ENCODE measurements at regions not wholly inside any gene's neighbourhood (a gene's known extent, or its start where the extent isn't known, plus 50 kb on each side); places are given as distances from the start of the nearest gene placed in this dataset.
A peak's percentile ranks its signal among the peaks of the same experiment; 100 is the strongest.
"Not testable (repeated sequence)": the region's sequence is repeated elsewhere in the genome, so short reads cannot be mapped to it uniquely, and the experiment has no call there.

DNA sequence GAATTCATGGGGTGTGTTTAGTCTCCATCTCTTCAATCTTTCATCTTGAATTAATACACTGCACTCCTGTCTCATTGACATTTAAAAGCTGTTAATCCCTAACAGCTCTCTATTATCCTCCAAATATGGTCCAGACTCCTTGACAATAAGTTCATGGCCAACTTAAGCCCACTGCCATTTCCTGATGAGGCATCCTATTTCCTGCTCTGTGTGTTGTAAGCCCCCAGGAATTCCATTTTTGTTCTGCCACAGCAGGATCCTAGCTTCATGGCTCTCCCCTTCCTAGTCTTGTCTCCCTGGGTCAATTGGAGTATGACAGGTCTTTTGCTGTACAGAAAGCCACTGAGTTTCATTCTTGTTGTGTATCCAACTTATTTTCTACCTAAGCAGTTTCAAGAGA is 218.8 kb downstream of the OTUD1 start:
- ATAC-seq = no peak

DNA sequence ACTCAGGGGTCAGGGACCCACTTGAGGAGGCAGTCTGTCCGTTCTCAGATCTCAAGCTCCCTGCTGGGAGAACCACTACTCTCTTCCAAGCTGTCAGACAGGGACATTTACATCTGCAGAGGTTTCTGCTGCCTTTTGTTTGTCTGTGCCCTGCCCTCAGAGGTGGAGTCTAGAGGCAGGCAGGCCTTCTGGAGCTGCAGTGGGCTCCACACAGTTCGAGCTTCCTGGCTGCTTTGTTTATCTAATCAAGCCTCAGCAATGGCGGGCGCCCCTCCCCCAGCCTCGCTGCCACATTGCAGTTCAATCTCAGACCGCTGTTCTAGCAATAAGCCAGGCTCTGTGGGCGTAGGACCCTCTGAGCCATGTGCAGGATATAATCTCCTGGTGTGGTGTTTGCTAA is 233.0 kb downstream of the OTUD1 start:
- not testable (repeated sequence) for ATAC-seq

DNA sequence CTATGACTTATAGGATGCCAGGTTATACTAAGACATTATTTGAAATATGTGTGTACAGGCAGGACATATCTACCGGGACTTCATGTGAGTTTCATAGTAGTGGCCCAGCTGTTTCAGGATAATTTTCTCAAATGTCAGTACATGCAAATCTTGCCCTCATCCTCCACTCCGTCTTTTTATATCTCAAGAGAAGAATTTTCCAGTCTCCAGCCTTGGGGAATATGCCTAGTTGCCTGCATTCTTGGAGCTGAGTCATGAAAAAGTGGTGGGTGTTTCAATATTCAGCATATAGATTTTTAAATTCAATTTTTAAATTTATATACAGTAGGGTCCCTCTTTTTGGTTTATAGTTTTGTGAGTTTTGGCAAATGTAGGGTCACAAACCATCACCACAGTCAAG is 236.7 kb downstream of the OTUD1 start:
- ATAC-seq = no peak

DNA sequence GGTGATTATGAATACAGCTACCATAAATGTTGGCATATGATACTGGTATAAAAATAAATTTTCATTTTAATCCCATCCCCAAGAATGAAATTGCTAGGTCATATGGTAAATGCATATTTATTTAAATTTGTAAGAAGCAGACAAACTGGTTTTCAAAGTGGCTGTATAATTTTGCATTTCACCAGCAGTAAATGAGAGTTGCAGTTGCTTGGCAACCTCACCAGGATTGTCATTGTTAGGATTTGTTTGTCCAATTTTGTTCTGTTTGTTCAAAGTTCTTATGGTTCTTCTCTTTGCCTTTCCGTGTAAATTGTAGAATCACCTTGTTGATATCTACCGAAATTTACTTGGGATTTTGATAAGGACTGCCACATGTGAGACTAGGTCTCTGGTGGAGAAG is 237.4 kb downstream of the OTUD1 start:
- no peak for ATAC-seq

DNA sequence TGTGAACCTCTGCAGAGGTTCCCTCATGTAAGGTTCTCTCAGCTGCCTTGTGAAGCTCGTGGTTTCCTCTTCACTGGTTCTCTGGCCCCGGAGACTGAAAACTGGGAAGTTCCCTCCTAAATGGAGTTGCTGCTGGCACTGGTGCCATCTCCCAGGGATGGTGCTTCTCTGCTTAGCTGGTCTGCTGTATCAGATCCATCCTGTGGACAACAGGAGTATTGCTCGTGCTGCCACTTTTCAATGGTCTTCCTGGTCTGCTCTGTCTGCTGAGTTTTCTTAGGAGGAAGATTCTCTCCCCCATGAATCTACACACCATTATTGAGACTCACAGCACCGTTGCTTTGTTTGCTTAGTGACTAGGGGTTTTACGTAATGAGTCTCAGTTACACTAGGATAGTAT is 247.8 kb downstream of the OTUD1 start:
- ATAC-seq = no peak

DNA sequence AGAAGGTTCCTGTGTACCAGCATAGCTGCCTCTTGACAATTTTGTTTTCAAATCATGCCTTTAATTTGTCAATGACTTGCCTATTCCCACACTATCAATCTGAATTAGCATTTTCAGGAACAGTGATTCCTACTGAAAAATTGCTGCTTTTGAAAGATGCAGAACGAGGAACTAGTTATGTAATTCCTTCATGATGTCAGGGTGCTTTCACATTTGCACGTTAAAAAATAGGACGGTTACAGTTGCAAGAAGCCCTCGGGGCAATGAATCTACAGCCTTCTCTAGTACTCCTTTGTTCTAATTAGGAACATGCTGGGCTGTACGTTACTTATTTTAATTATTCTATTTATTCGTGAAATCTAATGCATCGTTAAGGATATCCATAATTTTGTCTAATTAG is 253.9 kb downstream of the OTUD1 start:
- no peak for ATAC-seq

DNA sequence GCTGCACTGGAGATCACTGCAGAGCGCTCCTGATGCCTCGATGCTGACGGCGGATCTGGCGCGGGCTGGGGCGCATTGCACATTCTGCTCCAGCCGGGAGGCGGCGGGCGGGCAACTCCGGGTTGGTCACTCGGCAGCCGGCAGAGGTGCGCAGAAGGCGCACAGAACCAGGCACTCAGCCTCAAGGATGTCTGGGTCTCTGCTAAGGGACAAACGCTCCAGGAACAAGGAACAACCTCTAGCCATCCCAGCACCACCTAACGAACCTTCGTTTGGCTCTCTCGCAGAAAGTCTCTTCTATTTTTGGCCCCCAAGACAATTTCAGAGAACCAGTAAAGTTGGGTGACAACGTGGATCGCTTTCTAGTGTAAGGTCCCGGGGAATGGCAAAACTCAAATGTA is 254.6 kb downstream of the OTUD1 start:
- no peak for ATAC-seq

DNA sequence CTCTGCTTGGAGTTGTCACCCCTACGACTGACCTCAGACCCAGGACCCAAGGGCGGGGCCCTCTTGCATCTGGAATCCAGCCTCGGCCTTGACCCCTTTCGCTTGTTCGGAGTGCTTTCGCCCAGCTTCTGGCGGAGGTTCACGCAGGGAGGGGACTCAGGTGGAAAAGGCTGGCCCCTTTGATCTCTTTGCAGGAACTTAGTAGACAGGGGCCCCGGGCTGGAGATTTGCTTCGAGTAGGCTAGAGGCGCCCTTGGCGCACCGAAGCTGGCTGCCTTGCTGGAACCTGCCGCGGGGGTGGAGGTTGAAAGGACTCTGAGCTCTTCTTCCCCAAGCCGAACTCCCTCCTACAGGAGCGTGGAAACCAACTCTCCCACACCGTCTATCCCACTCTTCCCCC is 255.1 kb downstream of the OTUD1 start:
- ATAC-seq = no peak

DNA sequence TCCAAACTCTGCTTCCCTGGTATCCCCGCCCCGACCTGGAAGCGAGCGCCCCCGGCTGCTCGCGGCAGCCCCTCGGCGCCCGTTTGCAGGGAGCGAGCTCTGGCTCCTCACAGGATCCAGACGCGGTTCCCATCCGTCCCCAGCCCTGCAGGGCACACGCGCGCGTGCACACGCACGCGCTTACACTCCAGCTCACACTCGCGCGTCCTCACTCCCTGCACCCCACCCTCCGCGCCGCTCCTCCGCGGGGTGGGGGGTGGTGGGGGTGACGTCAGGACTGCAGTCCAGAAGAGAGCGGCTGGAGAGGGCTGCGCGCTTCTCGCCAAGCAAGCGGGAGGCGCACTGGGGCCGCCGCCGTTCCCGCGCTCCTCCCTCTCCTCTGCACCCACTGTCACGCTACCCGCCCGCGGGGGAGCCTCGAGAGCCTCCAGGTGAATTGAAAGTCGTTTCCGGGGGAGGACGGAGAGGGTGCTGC is 255.6 kb downstream of the OTUD1 start:
- no peak for ATAC-seq

DNA sequence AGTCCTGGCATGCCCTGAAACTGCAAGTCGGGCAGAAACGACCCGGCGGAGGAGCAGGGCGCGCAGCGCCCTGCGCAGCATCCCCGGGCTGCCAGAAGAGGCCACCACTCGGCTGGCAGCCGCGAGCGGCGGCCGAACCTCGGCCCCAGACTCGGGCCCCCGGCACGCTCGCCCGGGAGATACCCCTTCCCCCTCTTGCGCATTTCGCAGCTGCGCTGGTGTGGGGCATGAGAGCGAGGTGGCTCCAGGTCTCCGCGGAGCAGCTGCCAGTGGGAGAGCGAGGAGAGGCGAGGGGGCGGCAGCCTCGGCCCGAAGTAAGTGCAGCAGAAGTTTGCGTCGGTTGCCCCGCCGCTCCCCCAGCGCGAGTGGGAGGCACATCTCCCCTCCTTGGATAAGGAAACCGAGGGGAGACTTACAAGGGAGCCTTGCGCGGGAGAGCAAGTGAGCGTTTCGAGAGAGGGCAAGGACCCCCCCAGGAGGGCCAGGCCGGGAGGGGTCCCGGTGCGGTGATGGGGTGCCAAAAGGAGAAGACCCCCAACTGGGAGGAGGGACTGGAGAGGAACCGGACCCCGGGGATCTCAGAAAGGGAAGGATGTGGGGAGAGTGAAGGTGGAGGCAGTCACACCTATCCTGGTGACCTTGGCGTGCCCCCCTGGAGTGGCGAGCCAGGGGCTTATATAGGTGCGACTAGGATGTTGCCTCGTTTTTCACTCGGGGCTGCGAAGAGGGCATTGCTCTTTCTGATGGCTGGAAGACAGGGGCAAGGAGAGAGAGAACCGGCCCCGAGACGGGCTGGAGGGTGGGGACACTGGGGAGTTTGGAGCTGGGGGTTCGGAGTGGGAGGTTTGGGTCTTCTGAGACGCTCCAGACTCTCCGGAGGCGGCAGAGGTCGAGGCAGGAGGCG is 256.3 kb downstream of the OTUD1 start:
- ATAC-seq = no peak

DNA sequence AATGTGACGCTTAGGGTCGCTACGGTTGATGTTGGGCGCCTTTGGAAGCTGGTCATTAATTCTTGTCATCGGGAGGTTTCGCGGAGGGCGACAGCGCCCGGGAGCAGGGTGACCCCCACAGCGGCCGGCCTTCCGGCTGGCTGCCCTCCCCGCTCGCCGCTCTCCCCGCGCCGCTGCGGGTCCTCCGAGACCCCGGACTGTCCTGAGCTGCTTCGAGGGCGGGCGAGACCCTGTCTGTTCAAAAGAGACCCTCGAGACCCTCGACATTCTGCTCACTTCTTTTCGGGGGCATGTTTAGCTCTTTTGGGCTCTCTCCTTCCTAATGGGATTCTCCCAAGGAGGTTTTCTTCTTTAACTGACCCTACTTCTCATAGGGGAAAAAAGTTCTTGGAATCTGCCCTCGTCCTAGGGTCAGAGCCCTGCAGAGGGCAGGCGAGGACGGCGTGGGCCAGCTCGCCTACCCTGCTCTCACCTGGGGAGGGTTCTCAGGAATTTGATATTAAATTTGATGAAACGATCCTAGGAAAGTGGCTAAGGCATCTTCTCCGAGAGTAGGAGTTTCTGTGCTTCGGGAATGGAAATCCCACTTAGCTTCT is 257.0 kb downstream of the OTUD1 start:
- no peak for ATAC-seq

DNA sequence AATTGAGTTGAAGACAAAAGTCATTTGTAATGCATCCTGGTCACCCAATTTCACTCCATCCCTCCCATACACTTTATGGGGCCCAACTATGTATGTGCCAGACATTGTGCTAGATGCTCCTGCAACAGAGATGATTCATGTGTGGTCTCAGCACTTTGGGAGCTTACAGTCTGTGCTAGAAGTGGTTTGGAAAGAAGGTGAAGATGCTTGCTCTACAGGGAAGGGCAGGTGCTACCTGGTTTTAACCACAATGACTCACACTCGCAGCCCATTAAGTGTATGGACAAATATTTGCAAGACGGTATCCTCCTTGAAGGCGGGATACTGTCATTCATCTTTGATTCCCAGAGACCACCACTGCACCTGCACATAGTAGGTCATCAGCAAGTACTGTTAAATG is 257.6 kb downstream of the OTUD1 start:
- no peak for ATAC-seq

DNA sequence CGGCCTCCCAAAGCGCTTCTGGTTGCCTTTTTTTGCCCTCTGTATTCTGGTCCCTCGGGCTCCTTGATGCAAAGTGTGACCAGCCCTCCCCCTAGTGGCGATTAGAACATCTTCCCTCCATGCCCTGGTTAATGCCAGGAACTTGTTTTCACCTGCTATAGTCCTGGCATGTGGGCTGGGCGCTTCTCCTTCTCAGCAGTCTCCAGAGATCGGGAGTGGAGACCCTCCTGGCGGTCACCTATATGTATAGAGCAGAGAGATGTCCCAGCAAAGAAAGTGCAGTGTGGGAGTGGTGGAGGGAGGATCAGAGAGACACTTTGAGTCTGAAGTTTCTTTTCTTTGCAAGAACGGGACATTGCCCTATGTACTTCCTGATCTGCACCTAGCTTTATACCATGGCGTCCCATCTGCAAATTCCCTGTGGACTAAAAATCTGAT is 264.1 kb downstream of the OTUD1 start:
- ATAC-seq = peak; percentile 86 to 90

DNA sequence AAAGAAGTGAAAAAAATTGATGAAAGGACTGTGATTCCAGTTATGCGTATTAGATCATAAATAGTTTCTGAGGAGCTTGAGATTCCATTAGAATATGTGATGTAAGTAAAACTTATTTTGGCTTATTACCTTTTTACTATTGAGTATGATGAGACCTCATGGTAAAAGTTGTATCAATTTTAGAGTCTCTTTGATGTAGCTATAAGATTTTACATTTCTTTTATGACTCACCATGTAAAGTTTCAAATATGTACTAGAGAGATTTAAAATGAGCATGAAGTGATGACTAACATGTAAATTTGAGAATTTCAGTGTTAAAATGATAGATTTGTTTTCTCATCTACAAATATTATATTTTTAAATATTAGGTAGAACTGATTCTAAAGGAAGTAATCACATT is 276.5 kb downstream of the OTUD1 start:
- ATAC-seq = peak; percentile 43 to 60

DNA sequence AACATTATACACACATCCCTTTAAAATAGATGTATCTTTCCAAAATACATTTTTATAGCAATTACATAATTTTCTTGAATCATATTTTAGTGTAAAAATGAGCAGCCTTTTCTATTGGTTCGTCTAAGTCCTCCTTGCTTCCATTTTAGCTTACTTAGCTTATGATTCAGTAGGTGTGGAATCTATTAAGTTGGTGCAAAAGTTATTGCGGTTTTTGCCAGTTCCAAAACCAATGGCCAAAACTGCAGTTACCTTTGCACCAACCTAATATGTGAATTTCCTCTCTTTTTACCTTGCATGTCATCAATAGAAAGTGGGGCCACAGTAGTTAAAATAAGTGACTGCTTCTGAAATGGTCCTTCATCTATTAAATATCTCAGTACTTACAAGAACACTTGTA is 279.0 kb downstream of the OTUD1 start:
- ATAC-seq = no peak

DNA sequence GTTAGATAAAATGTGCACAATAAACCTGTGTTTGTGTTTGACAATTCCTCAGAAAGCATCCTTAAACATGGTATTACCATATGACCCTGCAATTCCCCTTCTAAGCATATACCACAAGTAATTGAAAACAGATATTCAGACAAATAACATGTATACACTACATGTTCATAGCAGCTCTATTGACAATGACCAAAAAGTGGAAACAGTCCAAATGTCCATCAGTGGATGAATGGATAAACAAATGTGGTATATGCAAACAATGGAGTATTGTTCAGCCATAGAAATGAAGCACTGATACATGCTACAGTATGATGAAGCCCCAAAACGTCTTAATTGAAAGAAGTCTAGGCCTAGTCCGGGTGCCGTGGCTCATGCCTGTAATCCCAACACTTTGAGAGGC is 280.1 kb downstream of the OTUD1 start:
- ATAC-seq = no peak

DNA sequence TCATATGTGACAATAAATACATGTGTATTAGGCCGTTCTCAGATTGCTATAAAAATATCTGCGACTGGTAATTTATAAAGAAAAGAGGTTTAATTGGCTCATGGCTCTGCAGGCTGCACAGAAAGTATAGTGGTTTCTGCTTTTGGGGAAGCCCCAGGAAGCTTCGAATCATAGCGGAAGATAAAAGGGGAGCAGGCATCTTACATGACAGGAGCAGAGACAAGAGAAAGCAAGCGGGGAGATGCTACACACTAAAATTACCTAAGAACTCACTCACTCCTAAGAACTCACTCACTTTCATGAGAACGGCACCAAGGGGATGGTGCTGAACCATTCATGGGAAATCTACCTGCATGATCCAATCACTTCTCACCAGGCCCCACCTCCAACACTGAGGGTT is 284.9 kb downstream of the OTUD1 start:
- no peak for ATAC-seq

DNA sequence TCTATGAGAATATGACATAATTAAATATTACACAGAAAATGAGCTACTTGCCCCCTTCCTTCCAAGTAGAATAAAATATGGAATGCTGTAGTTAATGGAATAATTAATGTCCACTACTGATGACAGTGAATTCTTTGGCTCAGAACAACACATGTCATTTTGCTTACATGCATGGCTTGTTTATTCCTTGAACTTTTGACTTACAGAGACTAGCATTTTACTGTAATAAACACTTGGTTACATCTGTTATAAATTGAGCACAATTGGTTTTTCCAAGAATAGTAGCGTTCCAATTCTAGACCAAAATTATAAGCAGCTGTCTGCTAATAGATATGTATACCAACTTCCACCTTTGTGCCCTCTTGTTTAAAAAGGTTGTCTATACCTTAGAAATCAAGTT is 286.7 kb downstream of the OTUD1 start:
- ATAC-seq = no peak

DNA sequence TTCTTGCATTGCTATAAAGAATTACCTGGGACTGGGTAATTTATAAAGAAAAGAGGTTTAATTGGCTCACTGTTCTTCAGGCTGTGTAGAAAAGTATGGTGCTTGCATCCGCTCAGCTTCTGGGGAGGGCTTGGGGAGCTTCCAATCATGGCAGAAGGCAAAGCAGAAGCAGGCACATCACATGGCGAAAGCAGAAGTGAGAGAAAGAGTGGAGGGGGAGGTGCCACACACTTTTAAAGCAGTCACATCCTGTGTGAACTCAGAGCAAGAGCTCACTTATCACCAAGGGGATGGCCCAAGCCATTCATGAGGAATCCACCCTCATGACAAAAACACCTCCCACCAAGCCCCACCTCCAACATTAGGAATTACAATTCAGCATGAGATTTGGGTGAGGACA is 303.5 kb downstream of the OTUD1 start:
- ATAC-seq = no peak

DNA sequence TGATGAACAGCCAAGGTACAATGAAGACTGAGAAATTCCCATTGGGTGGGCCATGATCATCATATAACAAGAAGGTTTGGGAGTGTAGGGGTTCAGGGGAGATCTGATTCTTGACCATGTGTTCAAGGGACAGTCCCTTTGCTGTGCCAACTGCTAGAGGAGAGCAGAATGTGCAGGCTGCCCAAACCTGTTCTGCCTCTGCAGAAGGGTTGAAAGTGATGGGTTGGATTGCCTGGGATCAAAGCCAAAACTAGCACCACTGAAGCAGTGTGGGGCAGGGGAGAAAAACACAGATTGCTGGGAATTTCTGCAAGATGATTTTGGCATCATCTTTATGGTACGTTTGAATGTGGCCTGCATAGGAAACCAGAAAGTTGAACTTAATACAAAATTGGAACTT is 303.9 kb downstream of the OTUD1 start:
- ATAC-seq = no peak

DNA sequence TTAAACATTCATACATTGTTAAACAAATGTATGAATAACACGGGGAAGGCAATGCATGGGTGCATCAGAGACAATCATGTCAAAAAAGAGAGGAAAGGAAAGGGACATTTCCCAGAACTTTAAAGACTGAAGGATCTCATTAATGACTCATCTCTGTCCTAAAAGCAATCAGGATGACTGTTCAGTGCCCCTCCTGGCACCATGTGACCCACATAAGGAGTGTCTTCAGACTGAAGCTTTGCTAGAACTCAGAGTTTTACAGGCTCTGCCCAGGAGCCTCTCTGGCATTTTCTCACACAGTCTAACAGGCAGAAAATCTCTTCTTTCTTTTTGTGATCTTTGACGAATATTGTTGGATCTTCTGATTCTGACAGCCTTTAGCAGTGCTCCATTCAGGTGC is 315.3 kb downstream of the OTUD1 start:
- ATAC-seq = no peak

DNA sequence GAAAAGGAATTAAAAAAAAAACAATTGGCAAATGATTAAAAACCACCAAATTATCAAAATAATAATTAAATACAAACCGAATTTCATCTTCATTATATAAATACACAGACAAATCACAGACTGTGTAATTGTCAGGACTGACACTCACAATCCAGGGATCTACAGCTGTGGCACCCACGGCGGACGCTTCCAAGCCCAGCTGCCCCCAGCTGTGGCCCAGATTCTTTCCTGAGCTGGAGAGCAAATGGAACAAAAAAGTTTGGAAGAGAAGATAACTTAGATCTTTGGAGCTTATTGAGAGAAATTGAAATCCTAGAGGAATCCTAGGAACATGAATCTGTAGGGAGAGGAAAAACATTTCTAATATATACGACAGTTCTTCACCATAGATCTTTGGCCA is 316.1 kb downstream of the OTUD1 start:
- ATAC-seq = no peak

DNA sequence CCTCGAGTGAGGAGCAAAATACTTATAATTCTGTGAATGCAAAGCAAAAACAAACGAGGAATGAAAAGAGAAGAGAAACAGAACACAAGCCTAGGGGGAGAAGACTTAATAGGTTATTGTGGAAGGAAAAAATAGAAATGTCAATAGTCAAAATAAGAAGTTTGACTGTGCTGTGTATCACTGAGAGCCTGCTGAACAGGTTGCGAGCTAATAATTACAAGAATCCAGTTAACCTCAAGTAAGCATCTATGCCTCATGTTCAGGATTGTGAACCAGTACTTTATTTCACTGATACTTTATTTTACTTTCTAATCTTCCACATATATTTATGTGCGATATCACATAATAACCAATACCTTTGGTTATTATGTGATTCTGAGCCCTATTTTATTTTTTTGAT is 316.7 kb downstream of the OTUD1 start:
- ATAC-seq = no peak

DNA sequence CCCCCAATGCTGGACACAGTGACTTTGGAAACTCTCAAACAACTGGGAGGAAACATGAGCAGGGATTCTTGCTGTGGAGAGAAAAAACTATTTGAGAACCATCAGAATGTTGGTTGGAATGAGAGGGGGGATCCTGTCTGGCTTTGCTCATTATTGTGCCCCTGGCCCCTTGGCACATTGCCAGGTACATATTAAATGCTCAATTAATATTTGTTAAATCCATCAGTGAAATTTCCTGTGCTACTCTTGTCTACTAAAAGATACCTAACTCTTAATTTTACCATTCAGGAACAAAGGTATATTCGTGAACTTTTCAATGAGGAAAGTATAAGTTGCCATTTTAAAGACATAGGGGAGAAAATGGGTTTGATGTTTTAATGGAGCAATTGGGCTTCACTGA is 329.4 kb downstream of the OTUD1 start:
- no peak for ATAC-seq

DNA sequence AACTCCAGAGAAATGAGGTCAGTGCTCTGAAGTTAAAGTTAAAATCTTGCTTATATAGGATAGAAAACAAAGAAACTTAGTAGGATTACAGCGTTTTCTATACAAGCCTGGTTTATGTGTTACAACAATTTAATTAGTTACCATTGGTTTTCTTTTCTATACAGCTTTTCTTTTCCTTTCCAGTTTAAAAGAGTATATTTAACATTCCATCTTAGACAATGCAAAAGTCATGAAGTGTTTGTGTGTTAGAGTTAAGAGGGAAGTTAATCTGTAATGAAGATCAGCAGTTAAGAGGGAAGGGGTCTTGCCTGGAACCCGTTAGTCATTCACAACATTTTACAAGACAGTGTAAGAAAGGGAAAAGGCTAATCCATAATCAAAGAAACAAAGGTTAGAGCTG is 338.3 kb downstream of the OTUD1 start:
- ATAC-seq = no peak
